SK-N-SH (cell line): ENCODE measurements at regions not wholly inside any gene's neighbourhood (a gene's known extent, or its start where the extent isn't known, plus 50 kb on each side); places are given as distances from the start of the nearest gene placed in this dataset.

Experiments
- FOSL2 ChIP-seq: IDR thresholded peaks from 2 replicates; pipeline ENCODE4 v1.4.0; 2012; ENCODE audit warnings: low read depth, mild to moderate bottlenecking, moderate library complexity, borderline replicate concordance
- MAX ChIP-seq: IDR thresholded peaks from 2 replicates; pipeline ENCODE4 v1.4.0; 2012; ENCODE audit warnings: low read depth
- NRF1 ChIP-seq: IDR thresholded peaks from 2 replicates; pipeline ENCODE4 v1.6.1; 2012; ENCODE audit warnings: low read depth, mild to moderate bottlenecking, low read length
- RAD21 ChIP-seq: IDR thresholded peaks from 2 replicates; pipeline ENCODE4 v1.6.1; 2012; ENCODE audit warnings: mild to moderate bottlenecking, low read length
- RCOR1 ChIP-seq: fragments of 150-350 bp; IDR thresholded peaks from 2 replicates; pipeline ENCODE4 v1.6.1; 2017; ENCODE audit warnings: antibody characterized with exemption, low read length
- SMC3 ChIP-seq: IDR thresholded peaks from 2 replicates; pipeline ENCODE4 v1.6.1; 2012; ENCODE audit warnings: low read depth, low read length, improper control_type of control experiment
- TF ChIP-seq, protein P1 (sequence below): fragments of 200-600 bp; sonication (generic); IDR thresholded peaks from 2 replicates; pipeline ENCODE4 v1.6.1; 2017; ENCODE audit warnings: antibody characterized with exemption, mild to moderate bottlenecking, moderate library complexity

DNA sequence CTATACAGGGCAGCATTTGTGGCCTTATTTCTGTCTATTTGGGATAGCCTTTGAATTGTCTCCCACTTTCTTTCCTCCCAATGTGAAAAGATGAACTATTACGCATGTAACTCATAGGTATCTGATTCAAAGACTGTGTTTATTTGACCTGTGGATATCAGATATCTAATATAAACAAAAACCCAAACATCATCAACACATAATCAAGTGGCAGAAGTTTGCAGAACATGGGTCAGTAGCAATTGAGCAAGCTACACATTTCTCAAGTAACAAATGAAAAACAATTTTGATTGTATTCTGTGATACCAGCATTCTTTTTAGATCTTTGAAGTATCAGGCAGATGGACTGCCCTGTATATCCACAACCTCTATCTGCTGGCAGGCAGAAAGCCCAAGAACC, 490.5 kb upstream of the ADGRL2 start:
- TF ChIP-seq NRF1 (no peak), SMC3 (no peak), RCOR1 (no peak), RAD21 (no peak), FOSL2 (no peak), MAX (no peak)
- TF ChIP-seq, protein P1, sequence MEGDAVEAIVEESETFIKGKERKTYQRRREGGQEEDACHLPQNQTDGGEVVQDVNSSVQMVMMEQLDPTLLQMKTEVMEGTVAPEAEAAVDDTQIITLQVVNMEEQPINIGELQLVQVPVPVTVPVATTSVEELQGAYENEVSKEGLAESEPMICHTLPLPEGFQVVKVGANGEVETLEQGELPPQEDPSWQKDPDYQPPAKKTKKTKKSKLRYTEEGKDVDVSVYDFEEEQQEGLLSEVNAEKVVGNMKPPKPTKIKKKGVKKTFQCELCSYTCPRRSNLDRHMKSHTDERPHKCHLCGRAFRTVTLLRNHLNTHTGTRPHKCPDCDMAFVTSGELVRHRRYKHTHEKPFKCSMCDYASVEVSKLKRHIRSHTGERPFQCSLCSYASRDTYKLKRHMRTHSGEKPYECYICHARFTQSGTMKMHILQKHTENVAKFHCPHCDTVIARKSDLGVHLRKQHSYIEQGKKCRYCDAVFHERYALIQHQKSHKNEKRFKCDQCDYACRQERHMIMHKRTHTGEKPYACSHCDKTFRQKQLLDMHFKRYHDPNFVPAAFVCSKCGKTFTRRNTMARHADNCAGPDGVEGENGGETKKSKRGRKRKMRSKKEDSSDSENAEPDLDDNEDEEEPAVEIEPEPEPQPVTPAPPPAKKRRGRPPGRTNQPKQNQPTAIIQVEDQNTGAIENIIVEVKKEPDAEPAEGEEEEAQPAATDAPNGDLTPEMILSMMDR = no peak
